HepG2 (cell line): ENCODE measurements at regions not wholly inside any gene's neighbourhood (a gene's known extent, or its start where the extent isn't known, plus 50 kb on each side); places are given as distances from the start of the nearest gene placed in this dataset.

Experiments used
- ATAC-seq: fragments of 200-7000 bp; cut with Tn5 transposase; 3 replicates; pipeline ENCODE4 v1.9.1; 2020; ENCODE audit warnings: mild to moderate bottlenecking, moderate library complexity
- BruUV-seq: library from RNA; stranded (reverse); fragments of 400-500 nt; replicated peaks from 2 replicates; lab custom pipeline; 2021; lab: Mats Ljungman, UMichigan
- CTCF ChIA-PET: fragments of 300-600 bp; formaldehyde crosslinking; extraction: SDS; loops from one replicate; lab custom pipeline; 2021; ENCODE audit warnings: low total read pairs, inconsistent platforms, low intra/inter-chr PET ratio; lab: Yijun Ruan, JAX
- POLR2A ChIA-PET: fragments of 350-600 bp; sonication (Branson Sonifier 250); formaldehyde crosslinking; loops from one replicate; lab custom pipeline; 2020; ENCODE audit warnings: antibody characterized with exemption, inconsistent platforms; lab: Yijun Ruan, JAX
- DNase-seq: peaks from one replicate; pipeline ENCODE4 v3.0.0-alpha.2; 2015; ENCODE audit warnings: low spot score
- FAIRE-seq: peaks from 3 replicates; lab custom pipeline; 2011; peaks lifted over from hg19 to GRCh38; lab: Jason Lieb, UNC
- H2AFZ ChIP-seq: one replicate; pipeline ENCODE4 v1.6.1; 2011; ENCODE audit warnings: low read length, inconsistent platforms
- H3K27ac ChIP-seq: fragments of 300-600 bp; 3 replicates; pipeline ENCODE4 v1.8.0; 2011; ENCODE audit warnings: mixed run types, mild to moderate bottlenecking, mixed read lengths, low read length, inconsistent platforms; ENCODE audit not compliant: insufficient read depth; ENCODE audit errors: extremely low read length
- H3K27me3 ChIP-seq, 2 experiments: fragments of 200-600 bp in 1 of 2; 2 replicates in 1 of 2; 3 replicates in 1 of 2; pipeline versions ENCODE4 v1.6.0 to v1.8.0; 2011; ENCODE audit warnings: low read length in 2 of 2, mild to moderate bottlenecking in 2 of 2, moderate library complexity in 2 of 2, inconsistent platforms in 1 of 2; ENCODE audit not compliant: insufficient read depth in 2 of 2, control insufficient read depth in 1 of 2
- H3K36me3 ChIP-seq, 2 experiments: fragments of 200-600 bp in 1 of 2; replicated peaks in 1 of 2; 2 replicates in 1 of 2; 3 replicates in 1 of 2; pipeline versions ENCODE4 v1.5.1 to v1.8.0; 2011; ENCODE audit warnings: low read length in 2 of 2, inconsistent platforms in 1 of 2; ENCODE audit not compliant: insufficient read depth in 2 of 2, control insufficient read depth in 1 of 2
- H3K4me1 ChIP-seq: 2 replicates; pipeline ENCODE4 v1.5.1; 2012; ENCODE audit warnings: low read length, inconsistent platforms; ENCODE audit not compliant: insufficient read depth
- H3K4me2 ChIP-seq: 2 replicates; pipeline ENCODE4 v1.6.0; 2011; ENCODE audit warnings: low read depth, low read length, inconsistent platforms
- H3K4me3 ChIP-seq, 3 experiments: fragments of 200-600 bp in 1 of 3; sonication (generic), shearing (Covaris generic) in 1 of 3; replicated peaks in 1 of 3; 2 replicates each; pipeline ENCODE4 v1.5.1; 2011 to 2016; ENCODE audit warnings: low read length in 3 of 3, inconsistent platforms in 2 of 3, low read depth in 2 of 3, mild to moderate bottlenecking in 2 of 3, control low read depth in 1 of 3, mixed read lengths in 1 of 3; ENCODE audit not compliant: insufficient read depth in 1 of 3
- H3K79me2 ChIP-seq: one replicate; pipeline ENCODE4 v1.6.1; 2011; ENCODE audit warnings: low read length, inconsistent platforms; ENCODE audit not compliant: insufficient read depth
- H3K9ac ChIP-seq: 2 replicates; pipeline ENCODE4 v1.6.0; 2011; ENCODE audit warnings: mild to moderate bottlenecking, low read depth, low read length, inconsistent platforms; ENCODE audit not compliant: insufficient read depth
- H3K9me3 ChIP-seq: 2 replicates; pipeline ENCODE4 v1.5.1; 2012; ENCODE audit warnings: mild to moderate bottlenecking, low read length
- H4K20me1 ChIP-seq: 2 replicates; pipeline ENCODE4 v1.6.0; 2011; ENCODE audit warnings: inconsistent platforms, mild to moderate bottlenecking, low read length, moderate library complexity; ENCODE audit not compliant: insufficient read depth
- IRF2 ChIP-seq: IDR thresholded peaks from 2 replicates; pipeline ENCODE4 v1.6.1; 2018; ENCODE audit warnings: missing genetic modification reagents, missing compliant biosample characterization
- PHF21A ChIP-seq: sonication (generic); formaldehyde crosslinking; IDR thresholded peaks from 2 replicates; pipeline ENCODE4 v1.5.0; 2020; ENCODE audit warnings: mild to moderate bottlenecking, missing genetic modification reagents
- POLR2A ChIP-seq, 2 experiments: IDR thresholded peaks; 2 replicates each; pipeline ENCODE4 v1.6.1; 2011; ENCODE audit warnings: low read depth in 2 of 2, low read length in 2 of 2, mild to moderate bottlenecking in 1 of 2, moderate library complexity in 1 of 2; ENCODE audit not compliant: insufficient read depth in 1 of 2
- SP140L ChIP-seq: sonication (generic); formaldehyde crosslinking; IDR thresholded peaks from 2 replicates; pipeline ENCODE4 v1.4.0; 2020; ENCODE audit warnings: missing genetic modification reagents, borderline replicate concordance
- ZNF136 ChIP-seq: sonication (generic); formaldehyde crosslinking; IDR thresholded peaks from 2 replicates; pipeline ENCODE4 v1.8.1; 2022; ENCODE audit warnings: low read depth, mild to moderate bottlenecking, moderate library complexity, missing genetic modification reagents
- ZNF383 ChIP-seq: sonication (generic); formaldehyde crosslinking; IDR thresholded peaks from 2 replicates; pipeline ENCODE4 v1.4.0; 2020; ENCODE audit warnings: missing genetic modification reagents, mild to moderate bottlenecking, borderline replicate concordance
- WGBS: methylation state at CpG from one replicate; pipeline ENCODE4 v1.1.6; 2017; ENCODE audit warnings: low lambda C conversion rate; 5-methylcytosine and 5-hydroxymethylcytosine counted together
- in situ Hi-C: cut with HindIII; loops from 2 replicates; pipeline ENCODE4 v1.10.0; 2017; ENCODE audit warnings: low pct_unique_long_range_greater_than_20kb; ENCODE audit not compliant: extremely low pct_ligation_motif_present
- intact Hi-C: fragments of 100-400 bp; cut with micrococcal nuclease; formaldehyde crosslinking; loops from one replicate; pipeline ENCODE4 v1.10.0; 2022; ENCODE audit not compliant: unreplicated experiment
- TF ChIP-seq, protein P1 (sequence below): sonication (generic); IDR thresholded peaks from 2 replicates; pipeline ENCODE4 v1.6.1; 2016; ENCODE audit warnings: low read depth, borderline replicate concordance
- TF ChIP-seq, protein P2 (sequence below): sonication (generic); formaldehyde crosslinking; IDR thresholded peaks from 2 replicates; pipeline ENCODE4 v1.5.1; 2020; ENCODE audit warnings: mild to moderate bottlenecking, missing genetic modification reagents, moderate library complexity
- TF ChIP-seq, protein P3 (sequence below): sonication (generic); formaldehyde crosslinking; IDR thresholded peaks from 2 replicates; pipeline ENCODE4 v1.5.0; 2020; ENCODE audit warnings: missing genetic modification reagents, mild to moderate bottlenecking, borderline replicate concordance

DNA sequence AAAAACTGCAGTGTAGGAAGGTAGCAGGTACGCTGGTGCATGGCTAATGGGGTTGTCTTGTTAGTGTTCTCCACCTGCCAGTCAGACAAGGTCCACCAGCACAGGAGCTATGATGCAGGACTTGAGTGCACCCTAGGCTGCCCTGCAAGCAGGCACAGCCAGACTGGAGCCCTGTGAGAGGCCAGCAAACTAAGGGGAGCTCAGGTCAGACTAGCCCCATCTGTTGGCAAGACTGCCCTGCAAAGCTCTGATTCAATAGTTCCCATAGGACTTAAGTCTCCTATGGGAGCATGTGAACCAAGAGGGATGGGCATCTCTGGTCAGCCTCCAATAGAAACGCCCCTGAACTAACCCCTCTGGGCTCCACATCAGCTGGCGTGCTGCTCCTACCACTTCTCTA, 1307.3 kb downstream of the C4orf33 start:
- ChIA-PET CTCF (no interaction called here), POLR2A (no interaction called here)
- Histone ChIP-seq H3K27me3 (no peaks in the 10 kb centered on the region), H3K4me2 (no peak overlapping the region), H2AFZ (no peak overlapping the region), H3K4me3 (no peak overlapping the region), H4K20me1 (no peaks in the 10 kb centered on the region), H3K9me3 (no peaks in the 10 kb centered on the region), H3K4me1 (no peaks in the 10 kb centered on the region), H3K79me2 (no peaks in the 10 kb centered on the region), H3K27ac (no peak overlapping the region), H3K9ac (no peak overlapping the region), H3K36me3 (no peaks in the 10 kb centered on the region)
- in situ Hi-C loops = no loop called here
- TF ChIP-seq, protein P1, sequence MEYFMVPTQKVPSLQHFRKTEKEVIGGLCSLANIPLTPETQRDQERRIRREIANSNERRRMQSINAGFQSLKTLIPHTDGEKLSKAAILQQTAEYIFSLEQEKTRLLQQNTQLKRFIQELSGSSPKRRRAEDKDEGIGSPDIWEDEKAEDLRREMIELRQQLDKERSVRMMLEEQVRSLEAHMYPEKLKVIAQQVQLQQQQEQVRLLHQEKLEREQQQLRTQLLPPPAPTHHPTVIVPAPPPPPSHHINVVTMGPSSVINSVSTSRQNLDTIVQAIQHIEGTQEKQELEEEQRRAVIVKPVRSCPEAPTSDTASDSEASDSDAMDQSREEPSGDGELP = no peak
- no peak for TF ChIP-seq IRF2
- TF ChIP-seq POLR2A (IDR thresholded peaks at IDR 0.05; ENCODE audit: insufficient read depth in 1 of 2, low read depth in 2 of 2, low read length in 2 of 2) = no peak
- TF ChIP-seq PHF21A (CRISPR knock-in tag) = no peak
- no peak for TF ChIP-seq ZNF136 (CRISPR knock-in tag)
- TF ChIP-seq, protein P2, sequence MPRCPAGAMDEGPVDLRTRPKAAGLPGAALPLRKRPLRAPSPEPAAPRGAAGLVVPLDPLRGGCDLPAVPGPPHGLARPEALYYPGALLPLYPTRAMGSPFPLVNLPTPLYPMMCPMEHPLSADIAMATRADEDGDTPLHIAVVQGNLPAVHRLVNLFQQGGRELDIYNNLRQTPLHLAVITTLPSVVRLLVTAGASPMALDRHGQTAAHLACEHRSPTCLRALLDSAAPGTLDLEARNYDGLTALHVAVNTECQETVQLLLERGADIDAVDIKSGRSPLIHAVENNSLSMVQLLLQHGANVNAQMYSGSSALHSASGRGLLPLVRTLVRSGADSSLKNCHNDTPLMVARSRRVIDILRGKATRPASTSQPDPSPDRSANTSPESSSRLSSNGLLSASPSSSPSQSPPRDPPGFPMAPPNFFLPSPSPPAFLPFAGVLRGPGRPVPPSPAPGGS (CRISPR knock-in tag) = no peak
- TF ChIP-seq SP140L (CRISPR knock-in tag) = no peak
- no peak for TF ChIP-seq ZNF383 (CRISPR knock-in tag)
- TF ChIP-seq, protein P3, sequence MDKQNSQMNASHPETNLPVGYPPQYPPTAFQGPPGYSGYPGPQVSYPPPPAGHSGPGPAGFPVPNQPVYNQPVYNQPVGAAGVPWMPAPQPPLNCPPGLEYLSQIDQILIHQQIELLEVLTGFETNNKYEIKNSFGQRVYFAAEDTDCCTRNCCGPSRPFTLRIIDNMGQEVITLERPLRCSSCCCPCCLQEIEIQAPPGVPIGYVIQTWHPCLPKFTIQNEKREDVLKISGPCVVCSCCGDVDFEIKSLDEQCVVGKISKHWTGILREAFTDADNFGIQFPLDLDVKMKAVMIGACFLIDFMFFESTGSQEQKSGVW (CRISPR knock-in tag) = no peak
- intact Hi-C loops = no loop called here
- no peak for FAIRE-seq
- WGBS = 0% methylated on average over 1 of the region's 3 CpGs
- BruUV-seq = no TSS peak
- peak; percentile 57 for ATAC-seq
- DNase-seq = no peak
